ENCODE measurements at regions not wholly inside any gene's neighbourhood (a gene's known extent, or its start where the extent isn't known, plus 50 kb on each side); places are given as distances from the start of the nearest gene placed in this dataset.
"Not testable (repeated sequence)": the region's sequence is repeated elsewhere in the genome, so short reads cannot be mapped to it uniquely, and the experiment has no call there.

DNA sequence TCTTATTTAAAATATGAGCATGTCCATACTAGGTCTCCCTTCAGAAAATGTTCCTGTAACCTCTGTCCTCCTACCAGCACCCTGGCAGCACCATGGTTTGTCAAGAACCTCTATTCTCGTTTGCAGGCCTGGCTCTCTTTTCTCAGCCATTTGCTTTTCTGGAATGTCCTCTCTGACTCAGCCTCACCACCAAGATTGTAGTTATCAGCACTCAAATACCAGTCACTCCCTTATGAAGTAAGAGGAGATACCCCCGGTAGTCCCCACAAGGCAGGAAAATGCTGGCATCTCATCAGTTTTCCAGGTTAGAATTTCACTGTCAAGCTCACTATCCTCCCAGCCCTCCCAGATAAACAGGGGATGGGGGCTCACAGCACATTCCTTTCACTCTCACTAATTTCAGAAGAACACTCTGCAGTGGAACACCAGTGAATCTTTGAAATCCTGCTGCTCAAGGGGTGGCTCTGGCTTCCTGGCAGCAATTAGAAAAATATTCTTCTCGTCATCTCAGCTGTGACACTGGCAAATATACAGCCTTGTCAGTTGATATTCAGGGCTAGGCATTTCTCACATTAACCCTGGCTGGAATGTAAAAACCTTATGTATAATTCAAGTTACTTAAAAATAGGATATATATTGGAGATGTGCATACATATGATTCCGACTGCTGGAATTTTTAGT lies 129.2 kb downstream of the TBX18 start:
- H4K20me1 ChIP-seq (ENCODE audit: insufficient read depth, low read length) = no peaks in the 10 kb centered on the region
- DNase-seq = no peak
- H3K4me1 ChIP-seq (ENCODE audit: control insufficient read depth in 1 of 2, insufficient read depth in 2 of 2, low read length in 2 of 2) = no peaks in the 10 kb centered on the region
- no peak overlapping the region for H3K27ac Mint-ChIP-seq
- H3K9me3 ChIP-seq (replicated peaks in 1 of 2; ENCODE audit: control insufficient read depth in 1 of 2, insufficient read depth in 1 of 2, low read length in 2 of 2) = no peaks in the 10 kb centered on the region
- intact Hi-C loops (cut with micrococcal nuclease) = no loop called here
- no peaks in the 10 kb centered on the region for H3K27me3 ChIP-seq (ENCODE audit: control insufficient read depth in 2 of 2, insufficient read depth in 2 of 2, low read length in 2 of 2)
- H2AFZ ChIP-seq (ENCODE audit: insufficient read depth, low read depth, low read length, poor library complexity, severe bottlenecking) = no peak overlapping the region
- H3K4me1 Mint-ChIP-seq = no peaks in the 10 kb centered on the region
- 63% methylated on average over 1 of the region's 4 CpGs for WGBS (ENCODE audit: insufficient coverage)
- no peaks in the 10 kb centered on the region for H3K79me2 ChIP-seq (ENCODE audit: insufficient read depth, low read length)
- peaks cover 0 to 2% (median 0%) of the 10 kb centered on the region in 3 donors for H3K27me3 Mint-ChIP-seq (ENCODE audit: low read depth in 3 of 3)
- no peak overlapping the region for H3K4me3 ChIP-seq (replicated peaks in 1 of 3; ENCODE audit: low read depth in 2 of 3, low read length in 3 of 3)
- H3K4me2 ChIP-seq (replicated peaks; ENCODE audit: extremely low read depth, low read length, poor library complexity, severe bottlenecking) = no peak overlapping the region
- H3K36me3 ChIP-seq (replicated peaks in 1 of 2; ENCODE audit: control insufficient read depth in 1 of 2, insufficient read depth in 2 of 2, low read length in 2 of 2) = no peaks in the 10 kb centered on the region
- no peak overlapping the region for H3K4me3 Mint-ChIP-seq
- no peak overlapping the region for H3K9ac ChIP-seq (ENCODE audit: insufficient read depth, low read length, poor library complexity, severe bottlenecking)
- H3K27ac ChIP-seq (ENCODE audit: low read depth in 1 of 2, low read length in 2 of 2) = no peak overlapping the region
- peaks cover 0 to 7% (median 2%) of the 10 kb centered on the region in 7 donors for H3K9me3 Mint-ChIP-seq
- TF ChIP-seq, protein P1, sequence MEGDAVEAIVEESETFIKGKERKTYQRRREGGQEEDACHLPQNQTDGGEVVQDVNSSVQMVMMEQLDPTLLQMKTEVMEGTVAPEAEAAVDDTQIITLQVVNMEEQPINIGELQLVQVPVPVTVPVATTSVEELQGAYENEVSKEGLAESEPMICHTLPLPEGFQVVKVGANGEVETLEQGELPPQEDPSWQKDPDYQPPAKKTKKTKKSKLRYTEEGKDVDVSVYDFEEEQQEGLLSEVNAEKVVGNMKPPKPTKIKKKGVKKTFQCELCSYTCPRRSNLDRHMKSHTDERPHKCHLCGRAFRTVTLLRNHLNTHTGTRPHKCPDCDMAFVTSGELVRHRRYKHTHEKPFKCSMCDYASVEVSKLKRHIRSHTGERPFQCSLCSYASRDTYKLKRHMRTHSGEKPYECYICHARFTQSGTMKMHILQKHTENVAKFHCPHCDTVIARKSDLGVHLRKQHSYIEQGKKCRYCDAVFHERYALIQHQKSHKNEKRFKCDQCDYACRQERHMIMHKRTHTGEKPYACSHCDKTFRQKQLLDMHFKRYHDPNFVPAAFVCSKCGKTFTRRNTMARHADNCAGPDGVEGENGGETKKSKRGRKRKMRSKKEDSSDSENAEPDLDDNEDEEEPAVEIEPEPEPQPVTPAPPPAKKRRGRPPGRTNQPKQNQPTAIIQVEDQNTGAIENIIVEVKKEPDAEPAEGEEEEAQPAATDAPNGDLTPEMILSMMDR (IDR thresholded peaks at IDR 0.05) = no peak
- no peaks in the 10 kb centered on the region for H3K36me3 Mint-ChIP-seq

DNA sequence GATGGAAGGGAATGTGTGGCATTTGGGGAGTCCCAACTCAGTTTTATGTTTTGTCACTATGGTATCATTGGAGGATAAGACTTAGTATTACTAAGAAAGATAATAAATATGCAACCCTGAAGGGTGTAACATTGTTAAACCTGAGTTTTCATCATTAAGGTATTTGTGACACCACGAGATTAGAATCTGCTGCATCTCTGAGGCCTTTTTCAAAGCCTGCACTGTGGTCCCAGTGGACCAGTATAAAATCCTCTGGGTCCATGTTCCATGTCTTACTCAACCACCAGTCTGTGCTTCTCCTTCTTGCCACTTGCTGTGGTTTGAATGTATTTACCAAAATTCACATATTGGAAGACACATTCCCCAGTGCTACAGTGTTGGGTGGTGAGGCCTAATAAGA lies 130.6 kb downstream of the TBX18 start:
- Histone ChIP-seq H4K20me1 (ENCODE audit: insufficient read depth, low read length) (no peaks in the 10 kb centered on the region), H3K27me3 (ENCODE audit: control insufficient read depth in 2 of 2, insufficient read depth in 2 of 2, low read length in 2 of 2) (no peaks in the 10 kb centered on the region), H3K9ac (ENCODE audit: insufficient read depth, low read length, poor library complexity, severe bottlenecking) (no peak overlapping the region), H3K4me3 (replicated peaks in 1 of 3; ENCODE audit: low read depth in 2 of 3, low read length in 3 of 3) (no peak overlapping the region), H3K79me2 (ENCODE audit: insufficient read depth, low read length) (no peaks in the 10 kb centered on the region), H3K27ac (ENCODE audit: low read depth in 1 of 2, low read length in 2 of 2) (no peak overlapping the region), H3K36me3 (replicated peaks in 1 of 2; ENCODE audit: control insufficient read depth in 1 of 2, insufficient read depth in 2 of 2, low read length in 2 of 2) (no peaks in the 10 kb centered on the region), H3K4me2 (replicated peaks; ENCODE audit: extremely low read depth, low read length, poor library complexity, severe bottlenecking) (no peak overlapping the region), H3K9me3 (replicated peaks in 1 of 2; ENCODE audit: control insufficient read depth in 1 of 2, insufficient read depth in 1 of 2, low read length in 2 of 2) (no peaks in the 10 kb centered on the region), H3K4me1 (ENCODE audit: control insufficient read depth in 1 of 2, insufficient read depth in 2 of 2, low read length in 2 of 2) (no peaks in the 10 kb centered on the region), H2AFZ (ENCODE audit: insufficient read depth, low read depth, low read length, poor library complexity, severe bottlenecking) (no peak overlapping the region)
- TF ChIP-seq, protein P1 (IDR thresholded peaks at IDR 0.05) = no peak
- intact Hi-C loops (cut with micrococcal nuclease) = no loop called here
- no CpG with 5 or more reads among the region's 1 CpG for WGBS (ENCODE audit: insufficient coverage)
- Mint-ChIP-seq H3K9me3 (peaks cover 0 to 7% (median 2%) of the 10 kb centered on the region in 7 donors), H3K36me3 (no peaks in the 10 kb centered on the region), H3K27ac (no peak overlapping the region), H3K27me3 (ENCODE audit: low read depth in 3 of 3) (peaks cover 0 to 2% (median 0%) of the 10 kb centered on the region in 3 donors), H3K4me3 (no peak overlapping the region), H3K4me1 (no peaks in the 10 kb centered on the region)
- DNase-seq = no peak

DNA sequence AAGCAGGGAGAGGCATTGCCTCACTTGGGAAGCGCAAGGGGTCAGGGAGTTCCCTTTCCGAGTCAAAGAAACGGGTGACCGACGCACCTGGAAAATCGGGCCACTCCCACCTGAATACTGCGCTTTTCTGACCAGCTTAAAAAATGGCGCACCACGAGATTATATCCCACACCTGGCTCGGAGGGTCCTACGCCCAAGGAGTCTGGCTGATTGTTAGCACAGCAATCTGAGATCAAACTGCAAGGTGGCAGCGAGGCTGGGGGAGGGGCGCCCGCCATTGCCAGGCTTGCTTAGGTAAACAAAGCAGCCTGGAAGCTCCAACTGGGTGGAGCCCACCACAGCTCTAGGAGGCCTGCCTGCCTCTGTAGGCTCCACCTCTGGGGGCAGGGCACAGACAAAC lies 137.9 kb downstream of the TBX18 start:
- H3K4me3 ChIP-seq (replicated peaks in 1 of 3; ENCODE audit: low read depth in 2 of 3, low read length in 3 of 3); H3K36me3 Mint-ChIP-seq; H3K4me1 Mint-ChIP-seq; H3K9me3 ChIP-seq (replicated peaks in 1 of 2; ENCODE audit: control insufficient read depth in 1 of 2, insufficient read depth in 1 of 2, low read length in 2 of 2); H4K20me1 ChIP-seq (ENCODE audit: insufficient read depth, low read length); H2AFZ ChIP-seq (ENCODE audit: insufficient read depth, low read depth, low read length, poor library complexity, severe bottlenecking); H3K79me2 ChIP-seq (ENCODE audit: insufficient read depth, low read length); H3K27me3 Mint-ChIP-seq (ENCODE audit: low read depth in 3 of 3); H3K27me3 ChIP-seq (ENCODE audit: control insufficient read depth in 2 of 2, insufficient read depth in 2 of 2, low read length in 2 of 2); H3K27ac Mint-ChIP-seq; H3K4me2 ChIP-seq (replicated peaks; ENCODE audit: extremely low read depth, low read length, poor library complexity, severe bottlenecking); H3K4me3 Mint-ChIP-seq; intact Hi-C loops (cut with micrococcal nuclease); H3K36me3 ChIP-seq (replicated peaks in 1 of 2; ENCODE audit: control insufficient read depth in 1 of 2, insufficient read depth in 2 of 2, low read length in 2 of 2); H3K27ac ChIP-seq (ENCODE audit: low read depth in 1 of 2, low read length in 2 of 2); H3K4me1 ChIP-seq (ENCODE audit: control insufficient read depth in 1 of 2, insufficient read depth in 2 of 2, low read length in 2 of 2); DNase-seq; H3K9ac ChIP-seq (ENCODE audit: insufficient read depth, low read length, poor library complexity, severe bottlenecking): not testable (repeated sequence)
- peaks cover 0 to 22% (median 9%) of the 10 kb centered on the region in 7 donors for H3K9me3 Mint-ChIP-seq
- WGBS (ENCODE audit: insufficient coverage) = 95% methylated on average over 6 of the region's 14 CpGs
